ENCODE measurements at regions not wholly inside any gene's neighbourhood (a gene's known extent, or its start where the extent isn't known, plus 50 kb on each side); places are given as distances from the start of the nearest gene placed in this dataset.
"Not testable (repeated sequence)": the region's sequence is repeated elsewhere in the genome, so short reads cannot be mapped to it uniquely, and the experiment has no call there.

DNA sequence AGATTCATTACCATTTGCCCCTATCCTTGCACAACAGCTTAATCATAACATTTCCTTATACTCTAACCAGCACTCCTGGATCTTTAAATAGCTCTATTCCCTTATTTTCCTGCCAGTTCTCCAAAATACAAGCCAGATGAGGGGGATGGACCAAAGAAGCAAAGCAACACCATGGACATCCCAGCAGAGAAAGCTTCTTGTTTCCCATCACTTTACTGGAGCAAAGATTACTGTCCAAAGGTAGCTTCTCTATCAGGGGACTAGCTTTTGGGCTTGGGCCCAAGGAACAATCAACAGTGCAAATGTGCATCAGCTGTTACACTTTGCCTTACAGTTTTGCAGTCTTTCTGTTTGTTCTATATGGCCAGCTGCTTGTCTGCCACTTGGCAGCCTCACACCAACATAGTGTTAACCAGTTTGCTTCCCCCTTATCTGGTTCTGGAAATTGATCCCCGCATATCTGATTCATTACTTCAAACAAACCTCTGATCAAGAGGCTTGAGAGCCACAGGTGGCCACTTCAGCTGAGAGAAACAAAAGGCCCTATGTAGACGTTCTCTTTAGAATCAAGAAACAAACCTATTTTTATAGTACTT, 814.3 kb downstream of the METTL15 start:
- no peak for FAIRE-seq
- TF ChIP-seq SPI1 (IDR thresholded peaks at IDR 0.05; ENCODE audit: low read depth, low read length) (no peak), TAF1 (IDR thresholded peaks at IDR 0.05; ENCODE audit: low read depth, low read length) (no peak), POLR2AphosphoS5 (IDR thresholded peaks at IDR 0.05; ENCODE audit: low read depth, low read length) (no peak), PAX5 (IDR thresholded peaks at IDR 0.05; ENCODE audit: insufficient read depth, low read length, severe bottlenecking) (no peak)
- DNase-seq (ENCODE audit: insufficient read length, low spot score), result no peak

DNA sequence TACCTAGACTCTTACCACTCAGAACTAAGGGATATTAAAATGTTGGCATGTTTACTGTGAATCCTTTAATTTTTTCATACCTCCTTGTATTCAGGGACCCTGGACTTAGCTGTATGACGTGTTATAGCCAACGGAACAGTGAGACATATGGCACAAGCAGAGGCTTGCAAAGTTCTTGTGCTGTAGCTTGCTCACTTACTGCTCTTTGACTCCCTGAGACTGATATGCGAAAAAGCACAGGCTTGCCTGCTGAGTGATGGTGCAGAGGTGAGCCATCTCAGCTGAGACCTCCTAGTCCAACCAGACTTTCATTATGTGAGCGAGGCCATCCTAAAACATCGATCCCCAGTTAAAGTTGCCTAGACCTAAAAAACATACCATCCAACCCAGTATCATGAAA, 811.0 kb downstream of the METTL15 start:
- DNase-seq (ENCODE audit: insufficient read length, low spot score) (no peak), FAIRE-seq (no peak)
- TF ChIP-seq POU2F2 (IDR thresholded peaks at IDR 0.05; ENCODE audit: low read depth, low read length) (no peak), POLR2AphosphoS5 (IDR thresholded peaks at IDR 0.05; ENCODE audit: low read depth, low read length) (no peak), TAF1 (IDR thresholded peaks at IDR 0.05; ENCODE audit: low read depth, low read length) (no peak)

DNA sequence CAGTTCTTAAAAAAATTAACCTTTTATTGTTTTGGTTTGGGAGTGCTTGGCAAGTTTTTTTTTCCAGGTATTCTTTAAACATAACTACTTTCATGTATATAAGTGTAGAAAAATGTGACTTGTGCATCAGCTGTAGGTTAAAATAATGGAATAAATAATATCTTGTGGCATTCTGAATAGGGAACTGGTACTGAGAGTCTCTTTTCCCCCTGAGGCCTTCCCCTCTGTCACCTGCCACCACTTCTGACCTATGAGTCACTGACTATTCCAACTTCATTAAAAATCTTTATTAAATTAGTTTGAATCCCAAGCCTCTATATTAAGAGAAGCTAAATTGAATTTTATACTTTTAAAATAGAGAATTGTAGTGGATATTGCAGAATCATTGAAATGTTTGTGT, 805.7 kb downstream of the METTL15 start:
- FAIRE-seq, result no peak
- TF ChIP-seq POLR2AphosphoS5 (IDR thresholded peaks at IDR 0.05; ENCODE audit: low read depth, low read length), result no peak
- no peak for TF ChIP-seq POU2F2 (IDR thresholded peaks at IDR 0.05; ENCODE audit: low read depth, low read length)
- no peak for TF ChIP-seq SPI1 (IDR thresholded peaks at IDR 0.05; ENCODE audit: low read depth, low read length)
- no peak for TF ChIP-seq TAF1 (IDR thresholded peaks at IDR 0.05; ENCODE audit: low read depth, low read length)
- TF ChIP-seq POLR2A (IDR thresholded peaks at IDR 0.05; ENCODE audit: low read depth, low read length), result no peak
- TF ChIP-seq PAX5 (IDR thresholded peaks at IDR 0.05; ENCODE audit: insufficient read depth, low read length, severe bottlenecking), result no peak

DNA sequence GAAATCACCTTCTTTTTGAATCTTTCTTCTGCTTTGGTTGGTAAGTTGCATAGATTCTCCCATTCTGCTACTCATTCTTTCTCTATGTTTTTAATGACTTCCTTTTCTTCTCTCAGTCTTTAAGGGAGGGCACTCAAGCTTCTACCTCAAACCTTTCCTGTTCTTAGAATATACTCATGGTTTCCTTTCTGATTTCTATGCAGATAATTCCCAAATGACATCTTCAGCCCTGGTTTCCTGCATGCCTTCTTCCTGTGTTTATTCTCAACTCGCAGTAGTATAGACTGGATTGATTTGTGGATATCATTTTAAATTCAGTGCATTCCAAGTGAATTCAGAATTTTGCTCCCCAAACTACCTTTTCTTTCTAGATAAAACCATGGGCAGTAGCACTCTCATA, 803.6 kb downstream of the METTL15 start:
- no peak for FAIRE-seq
- TF ChIP-seq SPI1 (IDR thresholded peaks at IDR 0.05; ENCODE audit: low read depth, low read length) (no peak), PAX5 (IDR thresholded peaks at IDR 0.05; ENCODE audit: insufficient read depth, low read length, severe bottlenecking) (no peak), POLR2AphosphoS5 (IDR thresholded peaks at IDR 0.05; ENCODE audit: low read depth, low read length) (no peak), POU2F2 (IDR thresholded peaks at IDR 0.05; ENCODE audit: low read depth, low read length) (no peak), TAF1 (IDR thresholded peaks at IDR 0.05; ENCODE audit: low read depth, low read length) (no peak)
- no peak for DNase-seq (ENCODE audit: insufficient read length, low spot score)

More for the DNA sequence above, 805.7 kb downstream of the METTL15 start:
- no peak for DNase-seq (ENCODE audit: insufficient read length, low spot score)

DNA sequence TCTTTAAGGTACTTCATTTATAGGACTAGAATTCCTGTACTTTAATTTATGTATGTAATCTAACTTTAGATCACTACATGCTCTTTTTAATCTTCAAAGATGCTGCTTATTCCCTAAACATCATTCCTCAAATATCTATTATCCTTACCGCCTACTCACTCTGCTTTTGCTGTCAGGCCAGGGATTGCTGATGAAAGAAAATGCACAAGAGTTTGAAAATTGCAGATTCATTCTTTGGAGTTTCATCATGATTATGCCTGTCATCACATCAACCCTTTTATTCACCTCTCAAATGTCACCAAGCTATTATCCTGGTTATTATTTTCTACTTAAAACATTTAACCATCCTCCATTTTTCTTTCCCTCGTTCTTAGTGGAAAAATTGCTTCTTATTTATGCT, 802.7 kb downstream of the METTL15 start:
- no peak for DNase-seq (ENCODE audit: insufficient read length, low spot score)
- no peak for FAIRE-seq
- TF ChIP-seq POLR2A (IDR thresholded peaks at IDR 0.05; ENCODE audit: low read depth, low read length) (no peak), TAF1 (IDR thresholded peaks at IDR 0.05; ENCODE audit: low read depth, low read length) (no peak), PAX5 (IDR thresholded peaks at IDR 0.05; ENCODE audit: insufficient read depth, low read length, severe bottlenecking) (no peak), POU2F2 (IDR thresholded peaks at IDR 0.05; ENCODE audit: low read depth, low read length) (no peak), SPI1 (IDR thresholded peaks at IDR 0.05; ENCODE audit: low read depth, low read length) (no peak), POLR2AphosphoS5 (IDR thresholded peaks at IDR 0.05; ENCODE audit: low read depth, low read length) (no peak)

DNA sequence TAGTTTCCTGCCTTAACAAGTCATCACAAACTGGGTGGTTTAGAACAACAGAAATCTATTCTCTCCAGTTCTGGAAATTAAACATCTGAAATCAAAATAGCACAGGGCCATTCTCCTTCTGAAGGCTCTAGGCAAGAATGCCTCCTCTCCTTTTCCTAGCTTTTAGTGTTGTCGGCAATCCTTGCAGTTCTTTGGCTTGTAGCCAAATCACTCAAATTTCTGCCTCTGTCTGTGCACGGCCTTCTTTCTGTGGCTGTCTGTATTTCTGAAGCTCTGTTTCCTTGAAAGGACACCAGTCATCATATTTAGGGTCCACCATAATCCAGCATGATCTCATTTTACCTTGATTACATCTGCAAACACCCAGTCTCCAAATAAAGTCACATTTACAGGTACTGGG, 795.5 kb downstream of the METTL15 start:
- no peak for DNase-seq (ENCODE audit: insufficient read length, low spot score)
- no peak for TF ChIP-seq POLR2A (IDR thresholded peaks at IDR 0.05; ENCODE audit: low read depth, low read length)
- no peak for TF ChIP-seq SPI1 (IDR thresholded peaks at IDR 0.05; ENCODE audit: low read depth, low read length)
- no peak for TF ChIP-seq TAF1 (IDR thresholded peaks at IDR 0.05; ENCODE audit: low read depth, low read length)
- no peak for TF ChIP-seq POU2F2 (IDR thresholded peaks at IDR 0.05; ENCODE audit: low read depth, low read length)
- no peak for TF ChIP-seq POLR2AphosphoS5 (IDR thresholded peaks at IDR 0.05; ENCODE audit: low read depth, low read length)
- FAIRE-seq, result no peak

DNA sequence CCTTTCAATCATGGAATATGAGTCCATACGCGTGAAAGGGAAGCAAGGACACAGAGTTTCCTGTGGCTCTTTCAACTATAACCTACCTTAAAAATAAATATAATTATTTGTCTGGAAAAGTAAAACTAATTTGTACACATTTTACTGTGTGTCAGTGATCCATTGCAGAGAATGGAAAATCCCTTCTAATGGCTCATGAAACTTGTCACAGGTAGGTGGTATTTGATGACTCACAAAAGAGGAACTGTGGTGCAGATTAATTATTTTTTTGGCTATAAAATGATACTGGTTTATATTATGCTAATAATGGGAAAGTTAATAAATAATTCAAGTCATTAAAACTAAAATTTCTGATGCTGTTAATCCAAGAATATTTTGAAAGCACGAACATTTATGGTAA, 792.2 kb downstream of the METTL15 start:
- FAIRE-seq, result no peak

DNA sequence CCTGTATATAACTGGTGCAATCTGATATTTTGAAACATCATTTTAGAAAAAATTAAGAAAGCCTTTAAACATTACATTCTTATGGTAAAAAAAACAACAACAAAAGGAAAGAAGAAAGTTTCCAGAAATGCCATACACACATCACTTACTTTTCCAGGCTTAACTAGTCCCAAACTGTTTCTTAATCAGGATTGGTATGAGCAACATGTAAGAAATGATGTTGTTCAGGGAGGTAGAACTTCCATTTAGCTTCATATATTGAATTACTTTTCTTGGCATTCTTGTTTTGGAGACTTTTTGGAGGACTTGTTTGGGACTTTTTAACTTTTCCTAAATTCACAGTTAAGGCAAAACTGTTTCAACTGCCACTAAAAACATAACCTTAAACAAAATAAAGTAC, 791.5 kb downstream of the METTL15 start:
- TF ChIP-seq TAF1 (IDR thresholded peaks at IDR 0.05; ENCODE audit: low read depth, low read length) (no peak), SPI1 (IDR thresholded peaks at IDR 0.05; ENCODE audit: low read depth, low read length) (no peak), PAX5 (IDR thresholded peaks at IDR 0.05; ENCODE audit: insufficient read depth, low read length, severe bottlenecking) (no peak), POU2F2 (IDR thresholded peaks at IDR 0.05; ENCODE audit: low read depth, low read length) (no peak)
- DNase-seq (ENCODE audit: insufficient read length, low spot score), result no peak
- no peak for FAIRE-seq

More for the DNA sequence above, 792.2 kb downstream of the METTL15 start:
- no peak for DNase-seq (ENCODE audit: insufficient read length, low spot score)
- no peak for TF ChIP-seq POU2F2 (IDR thresholded peaks at IDR 0.05; ENCODE audit: low read depth, low read length)
- TF ChIP-seq PAX5 (IDR thresholded peaks at IDR 0.05; ENCODE audit: insufficient read depth, low read length, severe bottlenecking), result no peak
- TF ChIP-seq TAF1 (IDR thresholded peaks at IDR 0.05; ENCODE audit: low read depth, low read length), result no peak
- no peak for TF ChIP-seq POLR2AphosphoS5 (IDR thresholded peaks at IDR 0.05; ENCODE audit: low read depth, low read length)
- no peak for TF ChIP-seq POLR2A (IDR thresholded peaks at IDR 0.05; ENCODE audit: low read depth, low read length)
- no peak for TF ChIP-seq SPI1 (IDR thresholded peaks at IDR 0.05; ENCODE audit: low read depth, low read length)

DNA sequence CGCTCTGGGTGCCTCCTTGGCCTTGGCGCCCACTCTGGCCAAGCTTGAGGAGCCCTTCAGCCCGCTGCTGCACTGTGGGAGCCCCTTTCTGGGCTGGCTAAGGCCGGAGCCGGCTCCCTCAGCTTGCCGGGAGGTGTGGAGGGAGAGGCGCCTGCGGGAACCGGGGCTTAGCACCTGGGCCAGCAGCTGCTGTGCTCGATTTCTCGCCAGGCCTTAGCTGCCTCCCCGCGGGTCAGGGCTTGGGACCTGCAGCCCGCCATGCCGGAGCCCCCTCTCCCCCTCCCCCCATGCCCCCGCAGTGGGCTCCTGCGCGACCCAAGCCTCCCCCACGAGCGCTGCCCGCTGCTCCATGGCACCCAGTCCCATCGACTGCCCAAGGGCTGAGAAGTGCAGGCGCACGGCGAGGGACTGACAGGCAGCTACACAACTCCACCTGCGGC, 782.4 kb downstream of the METTL15 start:
- not testable (repeated sequence) for FAIRE-seq; DNase-seq (ENCODE audit: insufficient read length, low spot score)

DNA sequence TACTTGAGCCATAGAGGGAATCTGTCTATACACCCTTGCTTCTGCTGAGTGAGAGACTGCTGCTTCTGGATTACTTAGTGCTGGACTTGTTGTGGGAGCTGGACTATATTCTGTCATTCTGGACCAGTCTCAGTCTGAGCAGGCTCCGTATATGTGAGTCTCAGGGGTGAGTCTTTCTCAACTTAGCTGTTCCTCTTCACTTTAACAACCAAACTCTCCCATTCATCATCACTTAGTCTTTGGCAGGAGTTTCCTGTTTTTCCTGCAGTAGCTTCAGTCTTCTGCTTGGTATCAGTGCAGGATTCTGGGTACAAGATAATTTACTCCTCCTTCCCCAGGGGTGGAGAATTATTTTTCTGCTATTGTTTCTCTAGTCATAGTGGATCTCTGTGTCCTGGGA, 779.5 kb downstream of the METTL15 start:
- FAIRE-seq, result no peak
- no peak for DNase-seq (ENCODE audit: insufficient read length, low spot score)
- TF ChIP-seq POLR2A (IDR thresholded peaks at IDR 0.05; ENCODE audit: low read depth, low read length), result no peak
- TF ChIP-seq POLR2AphosphoS5 (IDR thresholded peaks at IDR 0.05; ENCODE audit: low read depth, low read length), result no peak
- TF ChIP-seq TAF1 (IDR thresholded peaks at IDR 0.05; ENCODE audit: low read depth, low read length), result no peak
- TF ChIP-seq POU2F2 (IDR thresholded peaks at IDR 0.05; ENCODE audit: low read depth, low read length), result no peak
- no peak for TF ChIP-seq PAX5 (IDR thresholded peaks at IDR 0.05; ENCODE audit: insufficient read depth, low read length, severe bottlenecking)

DNA sequence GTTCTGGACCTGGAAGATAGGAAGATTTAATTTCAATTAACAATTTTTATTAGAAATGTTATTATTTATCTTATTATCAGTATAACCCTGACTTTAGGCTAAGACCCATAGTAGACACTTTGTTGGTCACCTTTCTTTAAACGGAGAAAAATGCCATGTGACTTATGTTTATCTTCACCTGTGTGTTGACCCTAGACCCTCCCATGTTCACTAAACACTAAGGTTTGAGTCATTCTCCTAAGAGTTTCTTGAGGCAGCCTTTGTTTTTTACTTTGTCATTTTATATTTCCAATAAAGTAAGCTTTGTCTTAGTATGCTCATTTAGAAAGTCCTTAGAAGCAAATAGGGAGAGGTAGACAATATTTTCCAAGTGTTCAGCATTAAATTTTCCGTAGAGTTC, 771.7 kb downstream of the METTL15 start:
- no peak for TF ChIP-seq SPI1 (IDR thresholded peaks at IDR 0.05; ENCODE audit: low read depth, low read length)
- TF ChIP-seq POLR2A (IDR thresholded peaks at IDR 0.05; ENCODE audit: low read depth, low read length), result no peak
- TF ChIP-seq PAX5 (IDR thresholded peaks at IDR 0.05; ENCODE audit: insufficient read depth, low read length, severe bottlenecking), result no peak
- no peak for TF ChIP-seq POLR2AphosphoS5 (IDR thresholded peaks at IDR 0.05; ENCODE audit: low read depth, low read length)
- no peak for TF ChIP-seq POU2F2 (IDR thresholded peaks at IDR 0.05; ENCODE audit: low read depth, low read length)
- TF ChIP-seq TAF1 (IDR thresholded peaks at IDR 0.05; ENCODE audit: low read depth, low read length), result no peak
- DNase-seq (ENCODE audit: insufficient read length, low spot score) (no peak), FAIRE-seq (no peak)
